HL-60 (cell line): ENCODE measurements at regions not wholly inside any gene's neighbourhood (a gene's known extent, or its start where the extent isn't known, plus 50 kb on each side); places are given as distances from the start of the nearest gene placed in this dataset.

Experiments used
- DNase-seq, 2 experiments: peaks; one replicate each; pipeline ENCODE4 v3.0.0-alpha.2; 2010 to 2020; ENCODE audit warnings: low read depth in 1 of 2, low spot score in 1 of 2
- H3K27ac ChIP-seq: fragments of 250-450 bp; sonication (Bioruptor Pico); replicated peaks from 2 replicates; pipeline ENCODE4 v1.5.1; 2020; ENCODE audit warnings: mild to moderate bottlenecking, moderate library complexity
- H3K27me3 ChIP-seq: fragments of 250-450 bp; sonication (Bioruptor Pico); 2 replicates; pipeline ENCODE4 v1.5.1; 2021; ENCODE audit warnings: mild to moderate bottlenecking, moderate library complexity; ENCODE audit not compliant: insufficient read depth, poor library complexity, severe bottlenecking
- H3K4me3 ChIP-seq: replicated peaks from 2 replicates; pipeline ENCODE4 v1.5.1; 2011; ENCODE audit warnings: mild to moderate bottlenecking, control low read depth, low read length; ENCODE audit not compliant: insufficient read depth
- GABPA ChIP-seq: IDR thresholded peaks from 2 replicates; pipeline ENCODE4 v1.6.1; 2012; ENCODE audit warnings: low read depth
- POLR2AphosphoS5 ChIP-seq: IDR thresholded peaks from 2 replicates; pipeline ENCODE4 v1.6.1; 2012; ENCODE audit warnings: low read depth
- SPI1 ChIP-seq: IDR thresholded peaks from 2 replicates; pipeline ENCODE4 v1.6.1; 2012; ENCODE audit warnings: low read depth, mild to moderate bottlenecking, borderline replicate concordance
- TF ChIP-seq, protein P1 (sequence below): IDR thresholded peaks from one replicate; pipeline ENCODE4 v1.5.1; 2011; ENCODE audit warnings: low read length, control low read depth, inconsistent platforms; ENCODE audit not compliant: insufficient read depth
- TF ChIP-seq, protein P2 (sequence below): IDR thresholded peaks from 2 replicates; pipeline ENCODE4 v1.6.1; 2012; ENCODE audit warnings: low read depth; ENCODE audit not compliant: insufficient replicate concordance

DNA sequence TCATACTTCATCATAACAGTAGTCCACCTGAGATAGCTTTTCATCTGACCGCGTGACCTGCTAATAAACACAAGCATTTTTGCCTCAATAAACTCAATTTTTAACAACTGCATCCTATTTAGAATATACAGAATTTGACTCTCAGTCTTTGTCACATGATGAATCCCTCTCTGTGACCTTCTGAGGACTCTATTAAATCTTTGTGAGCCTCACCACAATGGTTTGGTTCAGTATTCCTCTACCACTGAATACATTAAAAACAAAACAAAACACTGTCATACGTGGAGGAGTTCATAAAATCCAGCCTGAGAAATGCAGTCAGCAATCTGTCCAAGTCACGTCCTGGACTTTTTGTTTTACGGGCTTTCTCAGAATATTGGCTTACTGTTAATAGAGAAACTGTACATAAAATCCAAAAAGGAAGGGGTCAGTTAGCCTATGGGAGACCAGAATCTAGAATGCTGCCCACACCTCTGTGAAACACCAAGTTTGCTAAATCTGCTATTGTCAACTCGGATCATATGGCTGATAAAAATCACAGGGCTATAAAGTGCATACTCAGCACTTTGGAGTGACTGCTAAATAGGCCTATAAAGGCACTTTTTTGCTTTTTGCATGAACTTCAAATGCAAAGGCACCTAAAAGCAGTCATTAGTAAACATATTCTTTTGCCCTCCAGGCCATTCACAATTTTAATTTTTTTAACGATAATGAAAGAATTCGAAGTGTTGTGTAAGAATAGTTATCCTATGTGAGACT, 190.3 kb upstream of the HDDC2 start:
- Histone ChIP-seq H3K27me3 (peaks cover 2% of the 10 kb centered on the region), H3K27ac (no peak overlapping the region), H3K4me3 (no peak overlapping the region)
- TF ChIP-seq, protein P1, sequence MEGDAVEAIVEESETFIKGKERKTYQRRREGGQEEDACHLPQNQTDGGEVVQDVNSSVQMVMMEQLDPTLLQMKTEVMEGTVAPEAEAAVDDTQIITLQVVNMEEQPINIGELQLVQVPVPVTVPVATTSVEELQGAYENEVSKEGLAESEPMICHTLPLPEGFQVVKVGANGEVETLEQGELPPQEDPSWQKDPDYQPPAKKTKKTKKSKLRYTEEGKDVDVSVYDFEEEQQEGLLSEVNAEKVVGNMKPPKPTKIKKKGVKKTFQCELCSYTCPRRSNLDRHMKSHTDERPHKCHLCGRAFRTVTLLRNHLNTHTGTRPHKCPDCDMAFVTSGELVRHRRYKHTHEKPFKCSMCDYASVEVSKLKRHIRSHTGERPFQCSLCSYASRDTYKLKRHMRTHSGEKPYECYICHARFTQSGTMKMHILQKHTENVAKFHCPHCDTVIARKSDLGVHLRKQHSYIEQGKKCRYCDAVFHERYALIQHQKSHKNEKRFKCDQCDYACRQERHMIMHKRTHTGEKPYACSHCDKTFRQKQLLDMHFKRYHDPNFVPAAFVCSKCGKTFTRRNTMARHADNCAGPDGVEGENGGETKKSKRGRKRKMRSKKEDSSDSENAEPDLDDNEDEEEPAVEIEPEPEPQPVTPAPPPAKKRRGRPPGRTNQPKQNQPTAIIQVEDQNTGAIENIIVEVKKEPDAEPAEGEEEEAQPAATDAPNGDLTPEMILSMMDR, result no peak
- no peak for TF ChIP-seq SPI1
- no peak for TF ChIP-seq POLR2AphosphoS5
- TF ChIP-seq GABPA, result no peak
- TF ChIP-seq, protein P2, sequence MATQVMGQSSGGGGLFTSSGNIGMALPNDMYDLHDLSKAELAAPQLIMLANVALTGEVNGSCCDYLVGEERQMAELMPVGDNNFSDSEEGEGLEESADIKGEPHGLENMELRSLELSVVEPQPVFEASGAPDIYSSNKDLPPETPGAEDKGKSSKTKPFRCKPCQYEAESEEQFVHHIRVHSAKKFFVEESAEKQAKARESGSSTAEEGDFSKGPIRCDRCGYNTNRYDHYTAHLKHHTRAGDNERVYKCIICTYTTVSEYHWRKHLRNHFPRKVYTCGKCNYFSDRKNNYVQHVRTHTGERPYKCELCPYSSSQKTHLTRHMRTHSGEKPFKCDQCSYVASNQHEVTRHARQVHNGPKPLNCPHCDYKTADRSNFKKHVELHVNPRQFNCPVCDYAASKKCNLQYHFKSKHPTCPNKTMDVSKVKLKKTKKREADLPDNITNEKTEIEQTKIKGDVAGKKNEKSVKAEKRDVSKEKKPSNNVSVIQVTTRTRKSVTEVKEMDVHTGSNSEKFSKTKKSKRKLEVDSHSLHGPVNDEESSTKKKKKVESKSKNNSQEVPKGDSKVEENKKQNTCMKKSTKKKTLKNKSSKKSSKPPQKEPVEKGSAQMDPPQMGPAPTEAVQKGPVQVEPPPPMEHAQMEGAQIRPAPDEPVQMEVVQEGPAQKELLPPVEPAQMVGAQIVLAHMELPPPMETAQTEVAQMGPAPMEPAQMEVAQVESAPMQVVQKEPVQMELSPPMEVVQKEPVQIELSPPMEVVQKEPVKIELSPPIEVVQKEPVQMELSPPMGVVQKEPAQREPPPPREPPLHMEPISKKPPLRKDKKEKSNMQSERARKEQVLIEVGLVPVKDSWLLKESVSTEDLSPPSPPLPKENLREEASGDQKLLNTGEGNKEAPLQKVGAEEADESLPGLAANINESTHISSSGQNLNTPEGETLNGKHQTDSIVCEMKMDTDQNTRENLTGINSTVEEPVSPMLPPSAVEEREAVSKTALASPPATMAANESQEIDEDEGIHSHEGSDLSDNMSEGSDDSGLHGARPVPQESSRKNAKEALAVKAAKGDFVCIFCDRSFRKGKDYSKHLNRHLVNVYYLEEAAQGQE, result no peak
- DNase-seq, result no peak

DNA sequence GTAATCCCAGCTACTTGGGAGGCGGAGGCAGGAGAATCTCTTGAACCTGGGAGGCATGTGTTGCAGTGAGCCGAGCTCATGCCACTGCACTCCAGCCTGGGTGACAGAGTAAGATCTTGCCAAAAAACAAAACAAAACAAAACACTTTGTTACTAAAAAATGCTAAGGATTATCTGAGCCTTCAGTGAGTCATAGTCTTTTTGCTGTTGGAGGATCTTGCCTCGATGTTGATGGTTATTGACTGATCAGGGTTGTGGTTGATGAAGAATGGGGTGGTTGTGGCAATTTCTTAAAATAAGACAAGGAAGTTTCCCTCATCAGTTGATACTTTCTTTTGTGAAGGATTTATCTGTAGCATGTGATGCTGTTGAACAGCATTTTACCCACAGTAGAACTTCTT, 196.8 kb upstream of the HDDC2 start:
- H3K4me3 ChIP-seq, result no peak overlapping the region
- TF ChIP-seq, protein P2, result no peak
- TF ChIP-seq, protein P1, result no peak
- no peak for TF ChIP-seq POLR2AphosphoS5
- no peak for TF ChIP-seq GABPA
- DNase-seq, result no peak
- no peak overlapping the region for H3K27ac ChIP-seq
- peaks cover 2% of the 10 kb centered on the region for H3K27me3 ChIP-seq

DNA sequence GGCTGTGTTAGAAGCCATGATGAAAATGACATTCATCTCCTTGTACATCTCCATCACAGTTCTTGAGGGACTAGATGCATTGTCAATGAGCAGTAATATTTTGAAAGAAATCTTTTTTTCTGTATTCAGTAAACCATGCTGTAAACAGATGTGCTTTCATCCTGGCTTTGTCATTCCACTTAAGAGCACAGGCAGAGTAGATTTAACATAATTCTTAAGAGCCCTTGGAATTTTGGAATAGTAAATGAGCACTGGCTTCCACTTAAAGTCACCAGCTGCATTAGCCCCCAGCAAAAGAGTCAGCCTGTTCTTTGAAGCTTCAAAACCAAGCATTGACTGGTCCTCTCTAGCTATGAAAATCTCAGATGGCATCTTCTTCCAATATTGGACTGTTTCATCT, 197.8 kb upstream of the HDDC2 start:
- DNase-seq, result no peak
- no peak overlapping the region for H3K27ac ChIP-seq
- no peak overlapping the region for H3K4me3 ChIP-seq
- no peak for TF ChIP-seq GABPA
- TF ChIP-seq, protein P1, result no peak
- TF ChIP-seq, protein P2, result no peak
- TF ChIP-seq SPI1, result no peak
- TF ChIP-seq POLR2AphosphoS5, result no peak
- peaks cover 2% of the 10 kb centered on the region for H3K27me3 ChIP-seq
